ENCODE measurements at regions not wholly inside any gene's neighbourhood (a gene's known extent, or its start where the extent isn't known, plus 50 kb on each side); places are given as distances from the start of the nearest gene placed in this dataset.

DNA sequence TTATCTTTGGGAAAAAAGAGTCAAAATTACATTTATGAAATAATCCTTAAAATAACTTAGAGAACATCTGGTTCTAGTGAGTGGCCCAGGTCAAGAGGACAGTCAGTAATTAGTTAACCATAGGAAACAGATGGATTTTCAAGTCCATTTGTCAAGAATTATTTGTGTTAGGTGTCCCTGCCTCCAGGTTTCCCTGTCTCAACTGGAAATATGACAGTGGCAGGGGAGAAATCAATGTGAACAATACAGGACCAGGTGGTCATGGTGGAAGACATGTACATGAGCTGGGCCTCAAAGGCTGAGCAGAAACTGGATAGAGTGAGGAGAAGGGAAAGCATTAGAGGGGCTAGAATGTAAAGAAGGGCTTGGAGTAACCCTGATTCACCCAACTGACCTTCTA, 372.6 kb downstream of the VPS13C start:
- TF ChIP-seq, protein P1, sequence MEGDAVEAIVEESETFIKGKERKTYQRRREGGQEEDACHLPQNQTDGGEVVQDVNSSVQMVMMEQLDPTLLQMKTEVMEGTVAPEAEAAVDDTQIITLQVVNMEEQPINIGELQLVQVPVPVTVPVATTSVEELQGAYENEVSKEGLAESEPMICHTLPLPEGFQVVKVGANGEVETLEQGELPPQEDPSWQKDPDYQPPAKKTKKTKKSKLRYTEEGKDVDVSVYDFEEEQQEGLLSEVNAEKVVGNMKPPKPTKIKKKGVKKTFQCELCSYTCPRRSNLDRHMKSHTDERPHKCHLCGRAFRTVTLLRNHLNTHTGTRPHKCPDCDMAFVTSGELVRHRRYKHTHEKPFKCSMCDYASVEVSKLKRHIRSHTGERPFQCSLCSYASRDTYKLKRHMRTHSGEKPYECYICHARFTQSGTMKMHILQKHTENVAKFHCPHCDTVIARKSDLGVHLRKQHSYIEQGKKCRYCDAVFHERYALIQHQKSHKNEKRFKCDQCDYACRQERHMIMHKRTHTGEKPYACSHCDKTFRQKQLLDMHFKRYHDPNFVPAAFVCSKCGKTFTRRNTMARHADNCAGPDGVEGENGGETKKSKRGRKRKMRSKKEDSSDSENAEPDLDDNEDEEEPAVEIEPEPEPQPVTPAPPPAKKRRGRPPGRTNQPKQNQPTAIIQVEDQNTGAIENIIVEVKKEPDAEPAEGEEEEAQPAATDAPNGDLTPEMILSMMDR (optimal IDR thresholded peaks at IDR 0.05 in 1 of 3, IDR thresholded peaks at IDR 0.05 in 1 of 3, conservative IDR thresholded peaks at IDR 0.05 in 1 of 3; ENCODE audit: extremely low read depth in 1 of 3, insufficient read depth in 2 of 3, low read length in 3 of 3) = no peak
- TF ChIP-seq EZH2 (IDR thresholded peaks at IDR 0.05; ENCODE audit: low read length) = no peak

Data from keratinocyte (primary cell).